Gastroesophageal sphincter (tissue), 3 donors: ENCODE measurements at regions not wholly inside any gene's neighbourhood (a gene's known extent, or its start where the extent isn't known, plus 50 kb on each side); places are given as distances from the start of the nearest gene placed in this dataset.

Experiments used
- EP300 ChIP-seq: sonication (generic); formaldehyde crosslinking; IDR thresholded peaks from one replicate; pipeline ENCODE4 v1.6.1; 2017; ENCODE audit warnings: antibody characterized with exemption, mild to moderate bottlenecking
- POLR2A ChIP-seq, 2 donors: fragments of 450-650 bp; IDR thresholded peaks; one replicate each; pipeline ENCODE4 v1.6.1; 2017; ENCODE audit warnings: antibody characterized with exemption in 2 of 2, mild to moderate bottlenecking in 2 of 2, moderate library complexity in 1 of 2
- POLR2AphosphoS5 ChIP-seq: sonication (generic); formaldehyde crosslinking; IDR thresholded peaks from one replicate; pipeline ENCODE4 v1.6.1; 2017; ENCODE audit warnings: antibody characterized with exemption
- TF ChIP-seq, protein P1 (sequence below), 4 experiments: fragments of 200-600 bp in 2 of 4; fragments of 450-650 bp in 2 of 4; sonication (generic) in 1 of 4; IDR thresholded peaks; one replicate each; pipeline ENCODE4 v1.5.1; 2017 to 2019; ENCODE audit warnings: antibody characterized with exemption in 4 of 4, mild to moderate bottlenecking in 2 of 4, moderate library complexity in 2 of 4

DNA sequence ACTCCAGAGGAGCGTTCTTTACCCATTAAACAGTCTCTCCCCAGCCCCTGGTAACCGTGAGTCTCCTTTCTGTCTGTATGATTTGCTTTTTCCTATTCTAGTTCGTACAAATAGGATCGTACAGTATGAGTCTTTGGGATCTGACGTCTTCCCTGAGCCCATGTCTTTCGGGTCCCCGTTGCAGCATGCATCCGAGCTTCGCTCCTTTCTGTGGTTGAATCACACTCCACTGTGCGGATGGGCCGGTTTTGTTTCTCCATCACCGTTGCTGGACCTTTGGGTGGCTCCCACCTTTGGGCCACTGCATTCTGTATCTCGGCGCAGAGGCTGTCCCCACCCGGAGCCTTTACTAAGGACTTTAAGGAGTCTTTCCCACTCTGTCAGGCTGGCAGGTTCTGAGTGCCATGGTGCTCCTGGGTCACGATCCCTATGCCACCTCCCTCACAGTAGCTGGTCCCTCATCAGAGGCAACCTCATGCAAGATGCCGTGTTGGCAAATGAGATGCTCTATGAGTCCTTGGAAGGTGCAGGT, 145.7 kb upstream of the COL5A1 start:
- TF ChIP-seq, protein P1, sequence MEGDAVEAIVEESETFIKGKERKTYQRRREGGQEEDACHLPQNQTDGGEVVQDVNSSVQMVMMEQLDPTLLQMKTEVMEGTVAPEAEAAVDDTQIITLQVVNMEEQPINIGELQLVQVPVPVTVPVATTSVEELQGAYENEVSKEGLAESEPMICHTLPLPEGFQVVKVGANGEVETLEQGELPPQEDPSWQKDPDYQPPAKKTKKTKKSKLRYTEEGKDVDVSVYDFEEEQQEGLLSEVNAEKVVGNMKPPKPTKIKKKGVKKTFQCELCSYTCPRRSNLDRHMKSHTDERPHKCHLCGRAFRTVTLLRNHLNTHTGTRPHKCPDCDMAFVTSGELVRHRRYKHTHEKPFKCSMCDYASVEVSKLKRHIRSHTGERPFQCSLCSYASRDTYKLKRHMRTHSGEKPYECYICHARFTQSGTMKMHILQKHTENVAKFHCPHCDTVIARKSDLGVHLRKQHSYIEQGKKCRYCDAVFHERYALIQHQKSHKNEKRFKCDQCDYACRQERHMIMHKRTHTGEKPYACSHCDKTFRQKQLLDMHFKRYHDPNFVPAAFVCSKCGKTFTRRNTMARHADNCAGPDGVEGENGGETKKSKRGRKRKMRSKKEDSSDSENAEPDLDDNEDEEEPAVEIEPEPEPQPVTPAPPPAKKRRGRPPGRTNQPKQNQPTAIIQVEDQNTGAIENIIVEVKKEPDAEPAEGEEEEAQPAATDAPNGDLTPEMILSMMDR (IDR thresholded peaks at IDR 0.05) = no peak
- TF ChIP-seq POLR2A (IDR thresholded peaks at IDR 0.05) (no peak), POLR2AphosphoS5 (no peak), EP300 (no peak)
